NCI-H2196 (cell line): ENCODE measurements at regions not wholly inside any gene's neighbourhood (a gene's known extent, or its start where the extent isn't known, plus 50 kb on each side); places are given as distances from the start of the nearest gene placed in this dataset.
"Not testable (repeated sequence)": the region's sequence is repeated elsewhere in the genome, so short reads cannot be mapped to it uniquely, and the experiment has no call there.

Source experiments
- DNase-seq: peaks from one replicate; lab custom pipeline; 2025; ENCODE audit not compliant: unreplicated experiment; lab: John Stamatoyannopoulos, UW

DNA sequence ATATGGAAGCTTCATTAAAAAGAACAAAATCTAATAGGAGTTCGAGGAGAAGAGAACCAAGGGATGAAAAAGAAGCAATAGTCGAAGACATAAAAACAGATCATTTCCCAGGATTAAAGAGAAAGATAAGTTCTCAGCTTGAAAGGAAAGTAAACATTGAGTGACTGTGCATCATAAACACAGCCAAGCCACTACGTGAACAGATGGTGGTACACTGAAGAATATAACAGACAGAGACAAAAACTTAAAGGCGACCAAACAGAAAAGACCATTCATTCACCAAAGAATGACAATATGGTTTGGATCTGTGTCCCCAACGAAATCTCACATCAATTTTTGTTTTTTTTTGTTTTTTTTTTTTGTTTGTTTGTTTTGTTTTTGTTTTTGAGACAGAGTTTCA lies 210.8 kb upstream of the LINGO1 start:
- DNase-seq = no peak

DNA sequence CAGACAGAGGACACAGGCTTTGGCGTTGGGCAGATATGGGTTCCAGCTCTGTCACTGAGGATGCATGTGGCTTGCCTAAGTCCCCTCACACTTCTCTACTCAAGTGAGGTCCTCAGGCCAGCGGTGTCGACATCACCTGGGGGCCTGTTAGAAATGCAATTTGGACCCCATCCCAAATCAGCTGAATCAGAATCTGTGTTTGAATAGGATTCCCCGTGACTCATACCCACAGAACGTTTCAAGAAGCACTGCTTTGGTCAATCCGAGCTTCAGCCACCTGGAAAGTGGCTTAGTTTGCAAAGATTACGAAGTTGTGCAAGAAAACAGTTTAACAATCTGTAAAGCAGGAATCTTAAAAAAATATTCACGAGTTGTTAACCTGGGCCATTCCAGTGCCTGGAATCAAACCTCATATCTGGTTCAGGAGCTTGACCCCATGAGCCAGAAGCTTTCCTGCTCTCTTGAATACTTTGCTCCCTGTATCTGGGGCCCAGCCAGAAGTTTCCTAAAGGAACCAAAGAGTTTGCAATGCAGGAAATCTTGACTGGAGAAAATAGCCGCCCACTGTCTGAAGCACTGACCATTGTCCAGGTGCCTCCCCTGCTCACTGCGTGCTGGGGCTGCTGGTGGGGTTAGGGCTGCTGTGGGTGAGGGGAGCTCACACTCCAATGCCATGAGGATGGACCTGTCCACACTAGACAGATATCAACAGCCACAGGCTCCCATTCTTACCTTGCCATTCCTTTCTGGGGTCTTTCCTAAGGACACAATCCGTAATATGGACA lies 208.5 kb upstream of the LINGO1 start:
- DNase-seq = no peak

DNA sequence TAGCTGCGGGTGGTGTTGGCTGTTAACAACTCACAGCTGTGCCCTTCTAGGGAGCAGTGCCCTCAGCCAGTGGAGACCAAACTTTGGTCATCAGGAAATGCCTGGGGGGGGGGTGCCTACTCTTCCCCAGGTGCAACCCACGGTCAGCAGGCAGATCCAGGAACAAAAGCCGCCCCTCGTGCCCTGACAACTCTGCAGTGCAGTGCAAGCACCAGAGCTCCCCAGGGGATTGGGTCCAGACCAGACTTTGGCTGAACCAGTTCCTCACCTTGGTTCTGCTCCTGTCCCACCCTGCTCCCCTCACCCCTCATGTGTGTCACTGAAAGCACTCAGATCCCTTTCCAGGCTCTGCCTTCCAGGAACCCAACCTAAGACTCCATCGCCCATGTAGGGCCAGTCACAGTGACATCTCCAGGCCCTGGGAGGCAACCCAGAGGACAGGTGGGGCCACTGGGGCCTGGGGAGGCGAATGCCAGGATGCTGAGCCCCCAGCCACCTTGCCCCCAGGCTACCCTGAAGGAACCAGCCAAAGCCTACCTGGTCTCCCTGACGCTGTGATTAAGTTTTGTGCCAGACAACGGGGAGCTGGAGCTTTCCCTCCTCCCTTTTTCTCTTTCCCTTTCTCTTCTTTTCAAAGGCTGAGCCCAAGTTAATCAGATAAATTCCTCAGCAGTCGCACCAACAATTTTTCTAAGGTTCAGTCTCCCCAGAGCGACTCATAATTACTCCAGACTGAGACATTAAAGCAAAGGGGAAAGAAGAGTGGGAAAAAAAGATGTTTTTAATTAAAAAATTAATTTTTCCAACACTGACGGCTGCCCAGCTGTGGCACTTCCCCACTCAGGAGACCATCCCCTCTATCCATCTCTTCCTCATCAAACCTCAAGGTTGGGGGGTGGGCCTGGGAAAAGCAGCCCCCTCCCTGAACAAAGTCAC lies 207.5 kb upstream of the LINGO1 start:
- no peak for DNase-seq

DNA sequence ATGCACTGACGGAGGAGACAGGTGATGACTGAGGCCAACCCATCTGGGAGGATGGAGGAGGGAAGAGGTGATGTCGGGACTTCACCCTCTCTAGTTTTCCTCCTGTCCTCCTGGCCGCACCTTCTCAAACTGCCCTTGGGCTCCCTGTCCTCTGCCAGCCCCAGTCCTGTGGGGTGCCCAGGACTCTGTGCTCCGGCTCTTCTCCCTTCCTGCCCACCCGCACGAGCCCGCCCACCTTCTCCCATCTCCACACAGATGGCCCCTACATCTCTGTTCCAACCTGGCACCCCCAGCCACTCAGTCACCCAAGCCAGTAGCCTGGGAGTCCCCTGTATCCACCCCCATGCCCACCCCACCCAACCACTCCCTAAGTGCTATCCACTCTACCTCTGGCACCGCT lies 206.7 kb upstream of the LINGO1 start:
- no peak for DNase-seq

DNA sequence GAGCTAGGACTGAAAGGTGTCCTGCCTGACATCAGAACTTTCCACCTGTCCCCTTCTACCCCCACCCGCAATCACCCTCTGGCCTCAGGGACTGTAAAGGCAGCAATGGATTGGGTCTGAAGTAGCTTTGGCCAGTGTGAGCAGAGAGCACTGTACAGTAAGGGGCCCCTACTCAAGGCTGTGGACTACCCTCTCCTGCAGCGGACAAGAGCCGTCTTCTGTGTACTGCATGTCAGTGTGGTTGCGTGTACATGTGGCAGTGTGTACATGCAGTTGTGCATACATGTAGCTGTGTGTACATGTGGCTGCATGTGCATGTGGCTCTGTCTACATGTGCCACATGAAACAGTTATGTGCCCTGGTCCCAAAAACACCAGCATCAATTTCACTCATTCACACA lies 205.9 kb upstream of the LINGO1 start:
- no peak for DNase-seq

DNA sequence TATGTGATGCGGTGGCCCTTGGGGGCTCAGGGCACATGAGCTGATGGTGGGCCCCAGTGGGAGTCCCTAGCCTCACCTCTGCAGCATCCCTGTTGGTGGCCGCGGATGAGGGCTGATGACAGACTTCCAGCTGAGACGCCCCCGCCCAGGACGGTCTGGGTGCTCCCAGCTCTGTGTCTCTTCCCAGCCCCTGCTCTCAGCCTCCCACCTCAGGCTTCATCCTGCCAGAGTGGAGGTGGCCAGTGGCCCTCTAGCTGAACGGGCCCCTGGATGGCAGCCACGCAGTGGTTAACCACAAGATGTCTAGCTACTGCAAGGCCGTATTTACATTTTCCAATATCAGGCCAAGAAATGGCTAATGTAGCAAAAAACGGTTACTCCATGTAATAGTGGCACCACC lies 205.3 kb upstream of the LINGO1 start:
- no peak for DNase-seq

DNA sequence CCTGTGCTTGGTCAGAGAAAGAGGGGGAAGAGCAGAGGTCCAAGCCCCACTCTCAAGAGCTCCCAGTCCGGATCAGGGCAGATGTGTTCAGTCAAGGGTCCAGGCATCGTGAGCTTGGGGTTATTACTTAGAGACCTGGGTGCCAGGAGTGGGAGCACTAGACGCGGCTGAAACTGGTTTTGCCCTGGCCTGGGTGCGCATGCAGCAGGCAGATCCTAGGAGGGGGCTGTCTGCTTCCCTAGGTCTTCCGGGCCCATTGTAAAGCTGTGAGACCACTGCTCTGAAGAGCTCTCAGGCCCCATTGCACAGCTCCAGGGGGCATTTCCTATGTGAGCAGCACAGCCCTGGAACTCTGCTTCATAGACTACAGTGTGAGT lies 204.9 kb upstream of the LINGO1 start:
- DNase-seq = no peak

DNA sequence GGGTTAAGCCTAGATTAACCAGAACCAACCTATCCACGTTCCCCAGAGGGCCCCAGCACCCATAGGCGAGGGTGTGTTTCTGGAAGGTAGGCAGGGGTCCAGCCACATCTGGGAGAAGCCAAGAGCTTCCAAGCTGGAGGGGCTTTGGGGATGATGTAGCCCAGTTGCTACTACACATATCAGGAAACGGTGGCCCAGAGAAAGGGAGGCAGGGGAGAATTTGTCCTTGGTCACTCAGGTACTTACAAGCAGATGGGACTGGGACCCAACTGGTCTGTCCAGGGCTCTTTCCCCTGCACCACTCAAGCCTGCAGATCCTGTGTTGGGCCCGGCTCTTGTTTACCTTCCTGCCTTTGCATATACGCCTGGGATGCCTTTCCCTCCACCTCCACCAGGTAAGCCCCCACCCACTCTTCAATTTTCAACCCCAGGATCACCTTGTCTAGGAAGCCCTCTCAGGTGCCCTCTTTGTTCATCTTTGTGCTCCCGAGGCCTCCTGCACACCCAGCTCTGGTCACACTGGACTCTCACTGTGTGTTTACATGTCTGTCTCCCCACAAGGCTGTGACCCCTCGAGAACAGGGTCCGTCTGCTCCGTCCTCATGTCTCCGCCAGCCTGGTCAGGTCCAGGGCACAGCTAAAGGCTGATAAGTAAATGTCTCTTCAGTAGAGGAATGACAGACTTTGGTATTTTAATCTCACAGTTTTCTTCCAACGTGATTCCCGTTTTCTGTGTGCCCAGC lies 204.4 kb upstream of the LINGO1 start:
- no peak for DNase-seq

DNA sequence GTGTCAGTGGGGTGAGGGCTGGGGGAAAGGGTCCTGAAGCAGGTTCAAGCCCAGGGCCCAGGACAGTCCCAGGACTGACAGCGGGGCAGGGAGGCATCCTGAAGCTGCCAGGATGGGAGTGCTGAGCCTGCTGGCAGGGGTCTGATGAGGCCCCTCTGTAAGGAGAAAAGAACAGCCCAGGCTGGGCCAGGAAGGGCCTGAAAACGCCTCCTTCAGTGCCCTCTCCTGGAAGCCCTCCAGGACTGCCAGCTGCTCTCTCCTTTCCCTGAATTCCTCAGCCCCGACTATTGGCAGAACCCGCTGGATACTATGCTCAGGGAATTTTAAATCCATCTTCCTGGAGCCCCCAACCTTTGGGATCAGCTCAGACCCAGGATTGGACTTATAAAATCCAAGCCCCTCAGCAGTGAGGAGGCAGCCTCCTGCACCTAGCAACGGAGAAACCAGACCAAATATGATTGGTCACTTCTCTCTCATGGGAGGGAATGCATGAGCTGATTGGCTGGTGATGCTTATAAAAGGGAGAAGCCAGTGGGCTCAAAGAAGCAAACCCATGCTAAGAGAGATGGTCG lies 203.5 kb upstream of the LINGO1 start:
- no peak for DNase-seq

DNA sequence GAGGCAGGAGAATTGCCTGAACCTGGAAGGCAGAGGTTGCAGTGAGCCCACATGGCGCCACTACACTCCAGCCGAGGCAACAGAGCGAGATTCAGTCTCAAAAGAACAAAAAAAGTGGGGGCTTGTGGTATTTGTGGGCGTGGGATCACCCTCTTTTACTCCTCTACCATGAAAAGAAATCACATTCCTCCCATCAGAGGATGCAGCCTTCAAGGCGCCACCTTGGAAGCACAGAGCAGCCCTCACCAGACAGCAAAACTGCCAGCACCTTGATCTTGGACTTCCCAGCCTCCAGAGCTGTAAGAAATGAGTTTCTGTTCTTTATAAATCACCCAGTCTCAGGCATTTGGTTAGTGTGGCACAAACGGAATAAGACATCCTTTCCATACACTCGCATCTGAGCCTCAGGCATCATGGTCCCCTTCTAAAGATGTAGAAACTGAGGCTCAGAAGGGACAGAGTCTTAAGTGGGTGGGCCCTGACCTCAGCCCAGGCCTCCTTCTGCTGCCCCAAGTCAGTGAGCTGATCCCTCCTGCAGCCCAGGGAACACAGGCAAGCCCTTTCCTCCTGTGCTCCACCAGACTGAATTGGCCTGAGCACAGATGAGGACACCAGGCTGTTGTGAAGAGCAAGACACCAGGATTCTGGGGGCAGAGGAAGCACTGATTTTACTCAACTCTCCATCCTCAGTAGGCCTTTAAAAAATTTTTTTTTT lies 201.7 kb upstream of the LINGO1 start:
- no peak for DNase-seq

DNA sequence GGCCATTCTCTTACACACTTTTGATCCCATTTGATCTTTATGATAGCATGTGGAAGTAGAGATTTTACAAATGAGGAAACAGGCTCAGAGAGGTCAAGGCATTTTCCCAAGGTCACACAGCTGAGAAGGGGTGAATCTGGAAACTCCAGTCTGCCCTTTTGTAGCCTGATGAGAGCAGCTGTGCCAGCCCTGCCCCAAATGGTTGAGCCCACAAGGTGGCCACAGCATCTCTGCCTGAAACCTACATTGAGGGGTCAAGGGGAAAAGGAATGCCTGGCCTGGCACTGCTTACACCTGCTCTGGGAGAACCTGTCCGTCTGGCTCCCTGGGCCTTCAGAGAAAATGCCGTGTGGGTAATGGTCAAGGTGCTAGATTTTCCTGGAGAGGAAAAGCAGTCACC lies 200.2 kb upstream of the LINGO1 start:
- DNase-seq = no peak

DNA sequence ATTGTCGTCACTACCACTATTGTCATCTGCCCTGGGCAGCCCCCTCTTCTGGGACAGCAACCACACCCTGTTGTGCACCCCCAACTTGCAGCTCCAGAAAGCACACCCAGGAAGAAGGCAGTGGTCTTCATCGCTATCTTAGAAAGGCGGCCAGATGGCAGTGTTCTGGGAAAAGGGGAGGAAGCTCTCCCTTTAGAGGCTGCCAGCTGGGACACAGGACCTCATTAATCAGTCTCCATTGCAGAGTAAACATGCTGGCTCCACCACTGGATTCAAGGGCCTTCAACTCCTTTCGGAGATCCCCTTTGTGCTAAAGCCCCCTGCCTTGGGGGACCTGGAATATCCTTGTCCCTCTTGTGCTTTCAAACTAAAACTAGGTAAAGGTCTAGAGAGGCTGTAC lies 199.3 kb upstream of the LINGO1 start:
- no peak for DNase-seq

DNA sequence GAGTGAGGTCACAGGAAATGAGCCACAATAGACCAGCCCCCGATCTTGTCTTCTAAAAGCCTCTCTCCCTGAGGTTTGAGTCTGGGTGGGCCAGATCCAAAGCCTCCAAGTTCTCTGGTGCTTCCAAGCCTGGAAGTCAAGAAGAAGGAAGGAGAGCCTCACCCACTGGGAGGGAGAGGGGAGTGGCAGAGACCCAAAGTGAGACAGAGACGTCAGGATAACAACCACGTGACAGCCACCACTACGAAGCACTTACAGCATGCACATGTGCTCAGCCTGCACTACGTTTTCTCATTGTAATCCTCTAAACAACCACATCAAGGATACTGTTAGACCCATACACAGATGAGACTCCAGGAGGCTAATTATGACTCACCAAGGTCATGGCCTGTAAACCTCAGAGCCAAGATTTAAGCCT lies 197.3 kb upstream of the LINGO1 start:
- DNase-seq = no peak

DNA sequence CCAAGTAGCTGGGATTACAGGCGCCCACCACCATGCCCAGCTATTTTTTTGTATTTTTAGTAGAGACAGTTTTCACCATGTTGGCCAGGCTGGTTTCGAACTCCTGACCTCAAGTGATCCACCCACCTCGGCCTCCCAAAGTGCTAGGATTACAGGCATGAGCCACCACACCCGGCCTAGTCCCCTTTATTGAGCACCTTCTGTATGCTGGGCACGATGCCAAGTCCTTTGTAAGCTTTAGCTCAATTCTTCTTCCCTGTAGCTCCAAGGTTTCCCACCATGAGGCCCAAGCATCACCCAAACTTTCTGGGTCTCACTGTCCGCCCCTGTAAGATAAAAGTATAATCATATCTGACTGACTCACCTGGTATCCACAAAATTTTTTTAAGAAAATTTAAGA lies 196.6 kb upstream of the LINGO1 start:
- DNase-seq = not testable (repeated sequence)

DNA sequence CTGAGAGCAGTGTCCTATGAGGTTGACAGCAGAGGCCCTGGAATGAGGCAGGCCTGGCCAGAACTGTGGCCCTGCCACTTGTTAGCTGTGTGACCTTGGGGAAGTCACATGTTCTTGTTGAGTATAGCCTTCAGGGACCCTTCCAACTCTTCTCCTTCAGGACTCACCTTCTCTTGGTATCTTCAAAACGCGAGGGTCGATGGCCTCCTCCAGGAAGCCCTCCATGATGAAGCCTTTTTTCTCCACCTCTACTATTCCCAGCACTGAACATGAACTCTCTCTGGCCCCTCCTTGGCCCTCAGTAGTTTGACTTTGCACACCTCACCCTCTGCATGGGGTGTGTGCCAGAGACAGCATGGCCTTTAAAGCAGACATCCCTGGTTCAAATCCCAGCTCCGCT lies 195.1 kb upstream of the LINGO1 start:
- no peak for DNase-seq

DNA sequence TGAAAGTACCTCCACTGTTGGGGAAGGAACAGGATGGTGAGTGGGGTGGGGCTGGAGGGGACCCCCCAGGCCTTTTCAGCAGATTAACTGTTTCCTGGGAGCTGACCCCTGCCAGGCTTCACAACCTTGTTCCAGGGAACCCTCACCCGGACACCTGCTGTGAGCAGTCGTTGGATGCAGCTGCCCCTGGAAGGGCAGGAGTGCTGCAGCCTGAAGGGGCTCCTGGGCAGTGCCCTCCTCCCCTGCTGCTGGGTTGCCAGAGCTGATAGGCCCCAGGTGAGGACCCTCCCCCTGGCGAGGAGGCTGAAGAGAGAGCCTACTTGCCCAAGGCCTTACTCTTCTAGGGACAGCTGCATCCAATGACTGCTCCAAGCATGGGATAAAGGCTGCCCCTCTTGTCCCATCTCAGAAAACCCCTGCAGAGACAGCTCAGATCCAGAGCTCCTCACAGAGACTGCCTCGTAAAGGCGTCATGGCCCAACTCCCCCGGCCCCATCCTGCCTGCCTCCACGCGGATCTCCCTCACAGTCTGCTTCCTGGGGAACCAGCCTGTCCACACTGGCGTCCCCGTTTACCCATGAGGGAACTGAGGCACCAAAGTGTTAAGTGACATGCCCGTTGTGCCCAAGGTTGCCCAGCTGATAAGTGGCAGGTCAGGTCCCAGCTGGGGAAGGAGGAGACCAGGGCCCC lies 193.4 kb upstream of the LINGO1 start:
- DNase-seq = no peak

DNA sequence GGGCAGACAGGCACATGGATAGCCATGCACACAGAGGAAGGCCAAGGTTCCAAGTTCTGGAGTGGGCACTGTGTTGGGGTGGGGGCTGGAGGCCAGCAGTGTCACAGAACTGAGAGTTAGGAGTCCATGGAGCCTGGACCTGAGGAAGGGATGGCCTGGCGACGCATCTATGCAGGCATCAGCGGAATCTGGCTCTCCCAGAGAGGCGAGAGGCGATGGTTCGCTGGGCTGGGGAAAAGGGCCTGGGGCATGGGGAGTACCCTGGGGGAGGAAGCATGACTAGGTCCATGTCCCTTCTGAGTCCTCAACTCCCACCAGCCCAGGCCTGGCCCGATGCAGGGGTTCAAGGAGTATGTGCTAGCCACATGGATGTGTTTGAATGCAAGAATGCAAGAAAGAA lies 192.8 kb upstream of the LINGO1 start:
- no peak for DNase-seq

DNA sequence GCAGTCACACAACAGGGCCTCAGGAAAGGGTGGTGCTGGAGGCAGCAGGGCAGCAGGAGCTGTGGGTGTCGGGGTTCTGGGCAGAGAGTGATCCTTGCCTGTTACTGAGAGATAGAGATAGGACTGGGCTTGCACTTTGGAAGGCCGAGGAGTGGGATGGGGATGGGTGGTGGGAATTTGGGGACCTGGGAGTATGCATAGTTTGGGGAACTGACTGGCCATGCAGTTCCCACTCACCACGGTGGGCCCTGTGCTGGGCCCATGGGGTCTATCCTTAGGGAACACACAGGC lies 192.5 kb upstream of the LINGO1 start:
- DNase-seq = no peak

DNA sequence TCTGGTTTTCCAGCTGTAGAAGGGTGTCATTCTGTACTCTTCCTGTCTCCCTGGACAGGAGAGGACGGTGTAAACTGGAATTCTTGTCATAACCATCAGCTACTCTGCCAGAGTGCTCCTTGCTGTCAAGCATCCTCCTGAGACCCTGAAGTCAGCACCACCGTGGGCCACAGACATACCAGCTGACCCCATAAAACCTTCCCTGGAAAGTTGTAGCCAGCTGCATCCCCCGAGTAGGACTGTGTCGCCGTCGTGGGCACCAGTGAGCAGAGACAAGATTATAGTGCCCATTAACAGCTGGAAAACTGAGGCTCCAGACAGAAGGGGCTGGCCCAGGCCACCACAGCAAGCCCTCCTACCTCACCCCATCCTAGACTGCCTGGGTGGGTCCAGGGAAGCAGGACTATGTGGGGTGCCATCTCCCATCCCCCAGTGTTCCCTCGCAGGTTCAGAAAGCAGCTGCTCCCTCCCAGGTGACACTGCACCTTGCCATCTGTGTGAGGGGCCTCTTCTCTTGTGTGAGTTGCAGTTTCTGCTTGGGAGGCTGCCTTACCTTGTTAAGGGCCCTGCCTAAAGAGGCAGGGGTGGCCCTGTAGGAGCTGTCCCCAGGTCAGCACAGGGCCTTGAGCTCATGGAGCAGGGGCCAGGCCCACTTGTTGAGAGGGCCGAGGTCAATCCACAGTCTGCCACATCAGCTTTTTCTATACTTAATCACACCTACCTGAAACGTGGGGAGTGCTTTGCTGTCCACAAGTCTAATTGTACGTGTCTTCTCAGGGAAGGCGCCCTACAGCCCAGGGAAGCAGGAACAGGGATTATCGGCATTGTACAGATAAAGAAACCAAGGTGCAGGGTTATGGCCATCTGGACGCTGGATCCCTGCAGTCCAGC lies 191.9 kb upstream of the LINGO1 start:
- no peak for DNase-seq
